Spleen (tissue), 7 donors: ENCODE measurements at regions not wholly inside any gene's neighbourhood (a gene's known extent, or its start where the extent isn't known, plus 50 kb on each side); places are given as distances from the start of the nearest gene placed in this dataset.
"Not testable (repeated sequence)": the region's sequence is repeated elsewhere in the genome, so short reads cannot be mapped to it uniquely, and the experiment has no call there.

Experiments
- CTCF ChIP-seq, 11 experiments: fragments of 200-600 bp in 7 of 11; fragments of 450-650 bp in 4 of 11; sonication (generic) in 4 of 11; IDR thresholded peaks in 8 of 11; conservative IDR thresholded peaks in 3 of 11; 1 replicate in 7 of 11; 2 replicates in 4 of 11; pipeline versions ENCODE4 v1.4.0 to v1.8.0; 2016 to 2021; ENCODE audit warnings: antibody characterized with exemption in 11 of 11, inconsistent platforms in 4 of 11, mild to moderate bottlenecking in 1 of 11
- POLR2A ChIP-seq, 3 donors: fragments of 450-650 bp; IDR thresholded peaks; one replicate each; pipeline ENCODE4 v1.5.1; 2017; ENCODE audit warnings: antibody characterized with exemption in 3 of 3, mild to moderate bottlenecking in 1 of 3
- donor health status: DM: no; HTN: no; CAD: no; lungs with moderate emphysema.
- donor health status: DM: no; HTN: no; CAD: no.
- donor health status: DM: no; HTN: no; CAD: no.

- not testable (repeated sequence) for TF ChIP-seq CTCF (IDR thresholded peaks at IDR 0.05 in 8 of 11, conservative IDR thresholded peaks at IDR 0.05 in 3 of 11); POLR2A (IDR thresholded peaks at IDR 0.05)
These were observed 62.7 kb upstream of the KRAS start for GRCh38 chr12:25313266-25313990.
